ENCODE measurements at regions not wholly inside any gene's neighbourhood (a gene's known extent, or its start where the extent isn't known, plus 50 kb on each side); places are given as distances from the start of the nearest gene placed in this dataset.

DNA sequence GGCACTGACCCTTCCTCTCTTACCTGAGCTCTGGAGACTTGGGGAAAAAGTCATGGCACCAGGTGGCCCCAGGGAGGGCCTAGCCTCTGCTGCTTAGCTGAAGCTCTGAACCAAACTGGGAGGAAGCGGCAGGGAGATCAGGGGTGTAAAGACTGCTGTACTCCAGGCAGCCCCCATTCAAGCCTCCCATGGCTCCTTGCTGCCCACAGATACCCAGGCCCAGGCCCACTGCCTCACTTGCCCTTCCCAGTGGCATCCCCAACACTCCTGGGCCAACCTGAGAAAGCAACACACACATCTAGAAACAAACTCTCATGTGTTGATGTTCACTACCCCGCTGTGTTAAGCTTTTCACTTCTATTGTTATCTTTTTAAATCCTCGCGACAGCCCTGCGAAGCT is 151.6 kb downstream of the C5orf15 start:
- TF ChIP-seq GATA3 (IDR thresholded peaks at IDR 0.05; ENCODE audit: low read depth, low read length) (no peak), GATA2 (IDR thresholded peaks at IDR 0.05; ENCODE audit: low read depth, low read length) (no peak)
